Renal cortex interstitium (tissue), 11 donors: ENCODE measurements at regions not wholly inside any gene's neighbourhood (a gene's known extent, or its start where the extent isn't known, plus 50 kb on each side); places are given as distances from the start of the nearest gene placed in this dataset.

ENCODE experiments used
- DNase-seq, 11 donors: peaks; one replicate each; pipeline ENCODE4 v3.0.0-alpha.2; 2013; ENCODE audit warnings: low read depth in 9 of 11, low spot score in 4 of 11; ENCODE audit errors: extremely low read depth in 1 of 11

DNA sequence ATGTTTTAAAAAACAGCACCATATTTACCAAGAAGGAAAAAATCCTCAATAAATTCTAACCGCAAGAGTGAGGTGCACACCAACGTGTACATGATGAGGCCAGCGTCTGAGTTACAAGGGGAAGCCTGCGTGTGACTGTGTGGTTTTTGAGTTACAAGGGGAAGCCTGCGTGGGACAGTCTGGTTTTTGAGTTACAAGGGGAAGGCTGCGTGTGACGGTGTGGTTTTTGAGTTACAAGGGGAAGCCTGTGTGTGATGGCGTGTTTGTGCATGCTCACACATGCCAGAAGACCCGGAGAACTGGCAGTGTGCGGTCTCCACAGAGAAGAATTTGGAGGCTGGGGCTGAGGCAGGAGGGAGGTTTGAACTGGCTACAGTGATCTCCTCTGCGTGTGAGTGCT is 1376.4 kb downstream of the TBC1D22A start:
- no peak for DNase-seq

DNA sequence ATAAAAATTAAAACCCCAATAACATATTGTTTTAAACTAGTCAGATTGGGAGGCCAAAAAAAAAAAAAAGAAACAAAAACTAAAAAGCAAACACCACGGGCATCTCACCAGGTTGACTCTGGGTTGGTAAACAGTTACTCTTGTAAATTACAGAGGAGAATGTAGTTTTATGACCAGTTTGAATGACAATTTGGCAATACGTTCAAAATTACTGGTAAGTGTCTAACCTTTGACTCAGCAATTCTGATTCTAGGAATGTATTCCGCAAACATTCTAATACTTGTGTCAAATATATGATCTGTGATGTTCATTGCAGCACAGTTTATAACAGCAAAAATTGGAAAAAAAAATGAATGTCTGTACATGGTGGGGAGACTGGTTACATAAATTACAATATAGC is 1376.0 kb downstream of the TBC1D22A start:
- DNase-seq, result no peak

DNA sequence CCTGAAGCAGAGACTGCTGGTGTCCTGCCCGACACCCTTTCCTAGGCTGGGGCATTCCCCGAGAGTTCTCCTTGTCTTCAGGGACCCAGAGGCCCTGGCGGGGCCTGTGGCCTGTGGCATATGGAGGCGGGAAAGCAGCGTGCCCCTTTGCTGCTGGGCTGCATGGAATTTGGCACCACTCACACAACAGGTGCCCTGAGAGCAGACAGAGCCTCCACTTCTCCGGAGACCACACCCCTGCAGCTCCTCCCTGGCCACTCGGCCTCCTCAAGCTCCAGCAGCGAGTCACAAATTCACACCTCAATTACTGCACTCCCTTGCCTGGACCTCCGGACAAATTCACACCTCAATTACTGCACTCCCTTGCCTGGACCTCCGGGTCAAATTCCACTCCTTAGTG is 1375.2 kb downstream of the TBC1D22A start:
- no peak for DNase-seq

DNA sequence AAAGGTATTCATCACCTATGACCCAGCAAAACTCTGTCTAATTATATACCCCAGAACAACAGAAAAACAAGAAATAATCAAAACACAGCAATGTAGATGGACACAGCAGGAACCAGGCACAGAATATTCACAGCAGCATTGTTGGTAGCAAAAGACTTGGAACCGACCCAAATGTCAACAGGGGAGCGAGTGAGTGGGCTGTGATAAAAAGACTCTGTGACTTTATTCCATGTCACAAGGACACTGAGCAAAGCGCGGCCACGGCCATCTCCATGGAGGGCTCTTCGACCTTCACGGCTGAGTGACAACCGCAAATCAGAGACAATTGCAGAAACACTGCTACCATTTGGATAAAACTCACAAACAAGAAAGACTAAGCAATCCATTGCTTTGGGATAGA is 1373.1 kb downstream of the TBC1D22A start:
- no peak for DNase-seq

DNA sequence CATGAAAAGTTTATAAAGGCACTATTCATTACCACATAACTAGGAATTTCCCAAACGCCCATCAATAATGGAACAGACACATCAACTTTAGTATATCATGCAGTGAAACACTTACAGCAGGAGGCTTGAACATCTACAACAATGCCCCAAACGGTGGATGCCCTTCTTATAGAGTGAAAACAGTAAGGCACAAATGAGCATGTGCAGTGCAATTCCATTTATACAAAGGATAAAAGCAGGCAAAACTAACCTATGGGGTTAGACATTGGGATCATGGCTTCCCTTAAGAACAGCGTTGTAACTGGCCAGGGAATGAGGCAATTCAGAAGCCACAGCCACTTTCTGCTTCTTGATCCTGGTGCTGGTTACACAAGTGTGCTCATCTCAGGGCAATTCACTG is 1363.0 kb downstream of the TBC1D22A start:
- DNase-seq, result no peak

DNA sequence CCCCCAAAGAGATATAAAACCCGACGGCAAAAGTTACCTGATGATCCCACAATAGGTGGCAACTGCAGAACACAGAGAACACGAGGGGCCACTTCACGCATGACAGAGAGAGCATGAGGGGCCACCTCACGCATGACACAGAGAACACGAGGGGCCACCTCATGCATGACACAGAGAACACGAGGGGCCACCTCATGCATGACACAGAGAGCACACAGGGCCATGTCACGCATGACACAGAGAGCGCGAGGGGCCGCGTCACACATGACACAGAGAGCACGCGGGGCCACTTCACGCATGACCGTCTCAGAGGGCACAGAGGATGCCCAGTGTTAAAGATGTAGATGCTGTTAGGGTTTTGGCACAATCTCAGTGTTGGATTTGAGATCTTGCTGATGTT is 1359.5 kb downstream of the TBC1D22A start:
- no peak for DNase-seq

DNA sequence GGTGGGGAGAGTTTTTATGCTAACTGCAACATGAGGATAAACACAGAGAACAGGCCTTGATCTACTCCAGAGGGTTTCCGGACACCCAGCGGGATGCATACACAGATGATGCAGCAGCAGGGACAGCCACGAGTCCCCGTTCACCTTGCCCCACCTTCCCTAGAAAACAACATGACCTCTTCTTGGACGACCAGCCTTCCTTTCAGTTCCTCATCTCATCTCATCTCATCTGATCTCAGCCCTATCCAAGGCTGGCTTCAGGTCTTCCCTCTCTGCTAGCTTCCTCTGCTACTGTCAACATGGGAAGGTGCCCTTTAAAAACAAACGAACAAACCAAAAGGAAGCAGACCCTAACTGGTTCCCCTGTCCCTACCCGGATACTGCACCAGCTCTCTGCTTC is 1356.2 kb downstream of the TBC1D22A start:
- no peak for DNase-seq

DNA sequence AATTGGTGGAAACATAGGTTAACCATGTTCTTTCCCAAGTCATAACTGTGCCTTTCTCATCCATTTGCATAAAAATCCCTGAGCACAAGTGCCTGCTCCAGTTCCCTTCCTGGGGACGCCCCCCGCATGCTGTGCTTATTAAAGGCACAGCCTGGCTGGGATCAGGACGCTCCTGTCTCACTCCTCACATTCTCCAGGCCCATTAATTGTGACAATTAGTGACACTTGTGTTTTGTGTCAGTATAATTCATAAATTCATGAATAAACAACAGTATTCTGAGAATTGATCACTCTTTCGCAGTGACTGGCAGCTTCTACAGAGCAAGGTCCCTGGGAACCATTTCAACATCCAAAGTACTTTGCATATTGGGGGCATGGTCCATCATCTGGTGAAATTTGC is 1354.4 kb downstream of the TBC1D22A start:
- no peak for DNase-seq

DNA sequence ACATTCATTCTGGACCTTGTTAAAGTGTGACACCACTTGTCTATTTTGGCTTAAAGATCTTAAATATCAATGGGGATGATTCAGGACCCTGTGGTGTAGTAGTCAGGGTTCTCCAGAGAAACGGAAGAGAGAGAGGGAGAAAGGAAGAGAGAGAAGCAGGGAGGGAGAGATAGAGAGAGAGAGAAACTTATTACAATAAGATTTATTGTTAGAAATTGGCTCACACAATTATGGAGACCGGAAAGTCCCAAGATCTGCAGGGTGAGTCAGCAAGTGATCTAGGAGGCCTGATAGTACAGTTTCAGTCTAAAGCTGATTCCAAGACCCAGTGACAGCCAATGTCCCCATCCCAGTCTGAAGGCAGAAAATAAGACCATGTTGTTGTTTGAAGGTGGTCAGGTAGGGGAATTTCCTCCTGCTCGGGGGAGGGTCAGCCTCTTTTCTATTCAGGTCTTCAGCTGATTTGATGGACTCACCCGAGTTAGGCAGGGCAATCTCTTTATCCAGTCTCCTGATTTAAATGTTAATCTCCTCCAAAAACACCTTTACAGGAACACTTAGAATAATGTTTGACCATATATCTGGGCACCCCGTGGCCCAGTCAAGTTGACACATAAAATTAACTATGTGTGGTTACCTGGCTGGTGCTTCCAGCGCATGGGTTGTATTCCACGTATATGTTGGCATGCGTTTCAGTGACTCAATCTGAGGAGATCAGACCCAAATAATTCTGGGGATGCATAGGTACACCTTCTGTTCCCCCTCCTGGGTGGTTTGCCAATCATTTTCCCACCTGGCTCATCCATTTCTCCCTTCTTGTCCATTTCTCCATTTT is 1350.5 kb downstream of the TBC1D22A start:
- no peak for DNase-seq

DNA sequence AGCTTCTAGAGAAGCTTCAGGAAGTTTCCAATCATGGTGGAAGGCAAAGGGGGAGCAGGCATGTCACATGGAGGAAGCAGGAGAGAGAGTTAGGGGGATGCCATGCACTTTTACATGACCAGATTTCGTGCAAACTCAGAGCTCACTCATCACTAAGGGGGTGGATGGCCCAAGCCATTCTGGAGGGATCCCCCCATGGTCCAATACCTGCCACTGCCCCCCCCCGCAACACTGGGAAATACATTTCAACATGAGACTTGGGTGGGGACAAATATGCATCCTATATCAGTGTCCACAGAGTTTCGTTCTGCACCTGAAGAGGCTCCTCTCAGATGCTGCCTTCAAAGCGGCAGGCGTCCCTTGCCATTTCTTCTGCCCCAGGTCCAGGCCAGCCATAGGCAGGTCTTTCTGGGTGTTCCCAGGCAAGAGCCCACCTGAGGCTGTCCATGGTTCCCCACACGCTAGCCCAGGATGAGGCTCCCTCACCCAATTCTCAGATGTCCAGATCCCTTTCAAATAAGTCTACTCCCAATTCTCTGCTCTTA is 1344.3 kb downstream of the TBC1D22A start:
- no peak for DNase-seq

DNA sequence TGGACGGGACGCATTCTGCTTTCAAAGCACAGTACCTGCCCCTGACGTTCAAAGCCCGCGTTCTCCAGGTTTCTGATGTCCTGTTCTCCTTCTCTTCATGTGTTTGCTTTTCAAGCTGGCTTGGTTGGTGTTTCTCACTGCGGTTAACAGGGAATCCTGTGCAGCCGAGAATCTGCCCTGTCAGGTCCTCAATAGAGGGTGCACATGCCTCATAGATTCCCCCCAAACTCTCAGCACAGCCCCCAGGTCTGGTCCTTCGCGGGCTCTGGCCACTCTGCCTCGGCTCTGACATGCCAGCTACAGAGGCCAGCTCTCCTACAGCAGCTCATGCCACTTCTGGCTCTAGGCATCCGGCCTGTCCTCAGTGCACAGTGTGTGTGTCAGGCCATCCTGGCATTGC is 1343.8 kb downstream of the TBC1D22A start:
- DNase-seq, result no peak

DNA sequence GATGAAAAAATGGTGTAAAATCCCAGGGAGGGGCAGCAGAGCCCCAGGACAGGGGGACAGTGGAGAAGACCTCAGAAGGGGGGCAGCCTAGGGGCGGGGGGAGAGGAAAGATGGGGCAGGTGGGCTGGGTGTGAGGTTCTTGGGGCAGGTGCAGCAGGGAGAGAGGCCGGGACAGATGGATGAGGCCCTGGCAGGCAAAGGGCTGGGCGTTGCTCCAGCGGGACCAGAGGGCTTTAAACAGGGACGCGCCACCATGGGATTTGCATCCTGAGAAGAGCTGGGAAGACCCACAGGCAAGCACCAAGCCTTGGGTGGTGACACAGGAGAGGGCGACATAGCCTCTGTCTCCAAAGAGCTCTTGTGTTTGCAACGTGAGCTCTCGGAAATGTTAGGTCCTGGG is 1342.8 kb downstream of the TBC1D22A start:
- no peak for DNase-seq

DNA sequence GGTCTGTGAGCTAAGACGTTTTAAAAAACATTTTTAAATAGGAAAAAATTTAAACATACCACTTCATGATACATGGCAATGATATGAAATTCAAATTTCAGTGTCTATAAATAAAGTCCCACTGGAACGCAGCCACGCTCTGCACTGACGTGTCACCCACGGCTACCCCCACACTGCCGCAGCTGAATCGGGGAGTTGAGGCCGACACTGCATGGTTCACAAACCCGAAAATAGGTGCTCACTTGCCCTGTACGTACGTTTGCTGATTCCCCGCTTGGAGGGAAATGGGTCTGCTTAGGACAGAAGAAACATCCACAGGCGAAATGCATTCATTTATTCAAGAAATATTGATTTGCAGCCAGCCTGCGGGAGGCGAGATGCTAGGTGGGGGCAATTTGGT is 1342.3 kb downstream of the TBC1D22A start:
- DNase-seq, result no peak

DNA sequence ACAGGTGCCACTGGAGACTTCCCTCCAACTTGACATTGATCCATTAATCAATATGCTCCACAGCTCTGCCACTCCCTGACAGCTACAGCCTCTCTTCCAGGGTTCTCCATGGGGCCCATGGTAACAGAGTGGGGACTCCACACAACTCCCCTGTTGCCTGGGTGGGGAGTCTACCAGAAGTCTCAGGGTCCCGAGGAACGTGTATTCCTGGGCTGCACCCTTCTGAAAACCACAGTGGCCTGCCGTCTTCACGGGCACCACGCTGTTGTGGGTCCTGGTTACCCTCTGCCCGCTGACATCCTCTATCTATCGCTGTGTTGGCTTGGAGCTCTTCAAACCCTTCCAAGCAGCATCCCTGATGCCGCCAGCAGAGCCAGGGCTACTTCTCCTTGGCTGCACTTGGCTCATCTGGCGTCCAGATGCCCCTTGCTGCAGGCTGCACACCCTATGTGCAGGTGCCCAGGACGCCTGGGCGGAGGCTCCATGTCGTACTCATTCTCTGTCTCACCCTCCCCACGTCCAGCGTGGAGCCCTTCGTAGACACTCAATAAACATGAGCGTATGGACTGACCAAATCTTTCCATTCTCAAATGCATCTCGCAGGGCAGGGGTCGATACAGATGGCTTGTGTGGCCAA is 1341.8 kb downstream of the TBC1D22A start:
- DNase-seq, result no peak

DNA sequence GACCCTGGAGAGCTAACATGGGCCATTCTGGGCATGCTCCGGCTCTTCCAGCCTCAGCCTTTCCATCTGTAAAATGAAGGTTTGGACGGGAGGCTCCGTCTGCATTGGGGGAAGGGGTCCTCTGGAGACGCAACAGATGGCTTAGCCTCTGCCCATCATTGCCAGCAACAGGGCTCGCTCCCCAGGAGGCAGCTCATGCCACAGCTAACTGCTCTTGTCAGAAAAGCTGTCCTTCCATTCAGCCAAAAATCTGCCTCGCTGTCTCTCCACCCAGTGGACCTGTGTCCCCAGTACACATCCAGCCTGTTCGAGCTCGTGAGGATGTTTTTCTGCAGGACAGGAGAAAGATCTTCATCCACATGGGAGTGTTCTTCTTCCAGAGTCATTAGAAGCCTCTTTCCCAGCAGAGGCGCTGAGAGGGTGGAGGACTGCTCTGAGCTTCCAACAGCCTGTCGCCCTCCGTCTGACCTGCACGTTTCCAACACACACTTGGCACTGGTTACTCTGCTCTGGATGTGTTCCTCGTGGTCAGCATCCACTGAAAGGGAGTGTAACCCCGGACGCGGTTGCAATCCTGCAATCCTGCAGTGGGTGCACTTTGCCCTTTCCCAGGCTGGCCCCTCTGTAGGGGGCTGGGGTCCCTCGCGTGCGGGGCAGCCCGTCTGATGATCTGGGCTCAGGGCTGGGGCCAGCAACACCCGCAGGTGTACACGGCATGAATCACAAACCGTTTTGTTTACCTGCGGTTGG is 1340.9 kb downstream of the TBC1D22A start:
- no peak for DNase-seq

DNA sequence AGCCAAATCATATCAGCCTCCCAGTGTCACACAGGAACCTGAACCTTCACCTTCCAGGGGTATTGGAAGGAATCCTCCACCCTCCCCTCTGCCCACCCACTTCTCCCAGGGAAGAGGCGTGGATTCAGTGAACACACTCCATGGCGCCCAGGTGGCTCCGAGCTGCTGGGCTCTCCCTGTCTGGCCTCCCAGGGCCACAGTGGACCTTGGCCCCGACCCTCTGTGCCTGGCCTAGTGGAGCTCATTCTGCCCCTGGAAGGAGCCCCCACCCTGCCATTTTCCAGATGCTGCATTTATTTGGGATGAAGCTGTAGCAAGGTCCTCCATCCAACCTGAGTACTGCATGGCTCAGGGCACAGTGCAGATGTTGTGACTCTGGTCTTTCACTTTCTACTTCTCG is 1340.1 kb downstream of the TBC1D22A start:
- no peak for DNase-seq

DNA sequence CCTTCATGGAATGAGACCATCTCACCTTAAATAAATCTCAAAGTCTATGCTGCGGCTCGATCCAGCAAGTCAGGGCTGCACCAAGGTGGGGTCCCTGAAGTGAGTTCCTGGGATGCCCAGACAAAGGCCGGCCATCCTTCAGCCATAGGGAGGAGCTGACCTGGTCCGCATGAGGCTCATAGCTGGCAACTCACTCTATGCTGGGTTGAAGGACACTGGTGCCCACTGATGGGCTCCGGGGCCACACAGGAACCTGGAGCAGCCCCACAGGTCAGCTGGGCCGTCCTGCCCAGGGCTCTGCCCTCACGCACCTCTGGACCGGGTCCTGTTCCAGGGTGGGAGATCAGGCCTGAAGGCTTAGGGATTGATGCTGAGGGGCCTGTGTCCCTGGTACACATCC is 1339.3 kb downstream of the TBC1D22A start:
- no peak for DNase-seq

DNA sequence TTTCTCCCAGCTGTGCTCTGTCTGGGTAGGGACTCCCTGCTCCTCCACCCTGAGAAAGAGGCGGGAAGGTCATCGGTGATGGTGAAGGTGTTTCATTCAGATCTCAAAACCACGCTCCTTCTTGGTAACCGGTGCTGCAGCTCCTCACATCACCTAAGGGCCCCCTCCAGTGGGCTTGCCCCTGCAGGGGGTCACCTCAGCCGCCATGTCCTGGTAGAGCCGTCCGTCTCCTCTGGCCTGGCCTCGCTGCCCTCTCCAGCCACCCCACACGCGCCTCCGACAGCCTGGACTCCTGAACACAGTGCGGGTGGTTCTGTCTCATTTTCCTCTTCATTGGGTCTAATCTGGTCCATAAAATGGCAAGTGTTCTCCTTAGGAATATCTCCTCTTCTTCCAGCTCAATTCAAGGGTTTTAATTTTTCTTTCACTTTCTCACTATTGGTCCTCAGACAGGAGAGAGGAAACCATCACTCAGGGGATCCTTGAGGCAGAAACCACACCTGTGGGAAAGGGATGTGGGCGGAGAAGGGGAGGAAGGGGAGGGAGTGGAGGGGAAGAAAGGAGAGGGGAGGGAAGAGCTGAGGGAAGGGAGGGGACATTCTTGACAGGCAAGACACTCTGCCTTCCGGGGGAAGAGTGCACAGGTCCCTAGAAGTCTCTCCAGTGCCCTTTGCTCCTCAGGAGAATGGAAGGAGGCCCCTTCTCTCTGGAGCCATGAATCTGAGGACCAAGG is 1338.4 kb downstream of the TBC1D22A start:
- DNase-seq, result no peak

DNA sequence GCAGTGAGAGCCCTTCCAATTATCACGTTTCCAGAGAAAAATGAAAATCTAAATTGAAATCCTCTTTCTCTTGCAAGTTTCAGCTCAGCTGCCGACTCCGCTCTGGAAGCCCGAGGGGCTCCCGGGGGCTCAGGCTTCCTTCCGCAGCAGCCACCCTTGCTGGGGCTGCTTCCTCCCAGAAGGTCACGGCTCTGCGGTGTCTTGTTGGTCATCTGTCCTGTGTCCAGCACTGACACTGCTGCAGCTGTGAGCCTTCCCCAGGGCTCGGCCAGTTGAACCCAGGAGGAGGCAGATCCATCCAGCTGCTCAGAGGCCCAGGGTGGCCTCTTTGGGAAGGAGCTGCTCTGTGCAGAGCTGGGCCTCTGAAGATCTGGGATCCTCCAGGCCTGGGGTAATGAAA is 1337.2 kb downstream of the TBC1D22A start:
- DNase-seq, result no peak
